ENCODE measurements at regions not wholly inside any gene's neighbourhood (a gene's known extent, or its start where the extent isn't known, plus 50 kb on each side); places are given as distances from the start of the nearest gene placed in this dataset.

DNA sequence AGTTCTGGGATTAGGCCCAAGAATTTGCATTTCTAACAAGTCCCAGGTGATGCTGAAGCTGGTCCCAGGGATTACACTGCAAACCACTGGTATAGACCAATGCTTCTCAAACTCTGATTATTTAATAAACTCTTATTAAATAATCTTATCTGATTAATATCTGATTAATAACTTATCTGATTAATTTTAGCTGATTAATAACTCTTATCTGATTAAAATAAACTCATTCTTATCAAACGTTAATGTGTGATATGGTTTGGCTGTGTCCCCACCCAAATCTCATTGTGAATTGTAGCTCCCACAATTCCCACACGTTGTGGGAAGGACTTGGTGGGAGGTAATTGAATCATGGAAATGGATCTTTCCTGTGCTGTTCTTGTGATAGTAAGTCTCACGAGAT, 78.6 kb upstream of the TANC2 start:
- H3K4me3 ChIP-seq (ENCODE audit: low read depth in 1 of 2, low read length in 2 of 2): no peak overlapping the region
- H3K36me3 ChIP-seq (ENCODE audit: control insufficient read depth in 2 of 2, insufficient read depth in 2 of 2, low read length in 1 of 2): no peaks in the 10 kb centered on the region
- WGBS, 2 donors: 82% methylated on average over 3 of the region's 3 CpGs
- H3K27me3 ChIP-seq (ENCODE audit: control insufficient read depth in 1 of 2, insufficient read depth in 2 of 2, low read length in 2 of 2): no peaks in the 10 kb centered on the region
- no peaks in the 10 kb centered on the region for H3K9me3 ChIP-seq (ENCODE audit: control insufficient read depth in 2 of 2, insufficient read depth in 1 of 2, low read depth in 1 of 2, low read length in 1 of 2)
- H3K4me1 ChIP-seq (ENCODE audit: control insufficient read depth in 2 of 2, insufficient read depth in 2 of 2, low read length in 1 of 2): no peaks in the 10 kb centered on the region
- H3K27ac ChIP-seq (ENCODE audit: low read depth in 2 of 2, low read length in 1 of 2): no peak overlapping the region

DNA sequence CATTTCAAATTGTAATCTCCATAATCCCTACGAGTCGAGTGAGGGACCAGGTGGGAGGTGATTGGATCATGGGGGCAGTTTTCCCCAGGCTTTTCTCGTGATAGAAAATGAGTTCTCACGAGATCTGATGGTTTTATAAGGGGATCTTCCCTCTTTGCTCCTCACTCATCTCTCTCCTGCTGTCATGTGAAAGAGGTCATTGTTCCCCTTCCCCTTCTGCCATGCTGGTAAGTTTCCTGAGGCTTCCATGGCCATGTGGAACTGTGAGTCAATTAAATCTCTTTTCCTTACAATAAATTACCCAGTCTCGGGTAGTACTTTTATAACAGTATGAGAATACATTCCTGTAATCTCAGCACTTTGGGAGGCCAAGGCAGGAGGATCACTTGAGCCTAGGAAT, 76.7 kb upstream of the MARCHF10 start:
- no peaks in the 10 kb centered on the region for H3K9me3 ChIP-seq (ENCODE audit: control insufficient read depth in 2 of 2, insufficient read depth in 1 of 2, low read depth in 1 of 2, low read length in 1 of 2)
- H3K27me3 ChIP-seq (ENCODE audit: control insufficient read depth in 1 of 2, insufficient read depth in 2 of 2, low read length in 2 of 2): no peaks in the 10 kb centered on the region
- no peak overlapping the region for H3K27ac ChIP-seq (ENCODE audit: low read depth in 2 of 2, low read length in 1 of 2)
- H3K36me3 ChIP-seq (ENCODE audit: control insufficient read depth in 2 of 2, insufficient read depth in 2 of 2, low read length in 1 of 2): no peaks in the 10 kb centered on the region
- 83 to 87% methylated on average over 5 of the region's 5 CpGs for WGBS, 2 donors
- no peaks in the 10 kb centered on the region for H3K4me1 ChIP-seq (ENCODE audit: control insufficient read depth in 2 of 2, insufficient read depth in 2 of 2, low read length in 1 of 2)
- H3K4me3 ChIP-seq (ENCODE audit: low read depth in 1 of 2, low read length in 2 of 2): no peak overlapping the region

DNA sequence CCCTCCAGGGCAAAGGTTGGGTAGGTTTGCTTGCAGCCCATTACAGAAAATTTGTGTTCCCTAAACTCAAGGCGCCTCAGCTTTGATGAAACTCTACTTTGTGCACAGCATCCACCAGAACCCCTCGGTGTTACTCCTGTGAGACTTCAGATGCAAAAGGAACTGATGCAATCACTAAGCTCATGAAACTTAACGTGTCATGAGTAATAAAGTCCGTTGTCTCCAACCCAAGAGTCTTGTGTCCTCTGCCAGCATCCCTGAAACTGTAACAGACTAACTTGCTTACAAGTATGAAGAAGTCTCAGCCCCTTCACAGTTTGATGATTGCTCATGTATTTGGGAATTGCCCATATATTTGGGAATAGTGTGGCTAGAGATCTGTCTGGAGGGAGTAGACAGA, 74.8 kb upstream of the MARCHF10 start:
- no peak overlapping the region for H3K4me3 ChIP-seq (ENCODE audit: low read depth in 1 of 2, low read length in 2 of 2)
- H3K27me3 ChIP-seq (ENCODE audit: control insufficient read depth in 1 of 2, insufficient read depth in 2 of 2, low read length in 2 of 2): no peaks in the 10 kb centered on the region
- H3K36me3 ChIP-seq (ENCODE audit: control insufficient read depth in 2 of 2, insufficient read depth in 2 of 2, low read length in 1 of 2): no peaks in the 10 kb centered on the region
- WGBS, 2 donors: 63 to 71% methylated on average over 4 of the region's 4 CpGs
- H3K27ac ChIP-seq (ENCODE audit: low read depth in 2 of 2, low read length in 1 of 2): no peak overlapping the region
- H3K4me1 ChIP-seq (ENCODE audit: control insufficient read depth in 2 of 2, insufficient read depth in 2 of 2, low read length in 1 of 2): no peaks in the 10 kb centered on the region
- no peaks in the 10 kb centered on the region for H3K9me3 ChIP-seq (ENCODE audit: control insufficient read depth in 2 of 2, insufficient read depth in 1 of 2, low read depth in 1 of 2, low read length in 1 of 2)

DNA sequence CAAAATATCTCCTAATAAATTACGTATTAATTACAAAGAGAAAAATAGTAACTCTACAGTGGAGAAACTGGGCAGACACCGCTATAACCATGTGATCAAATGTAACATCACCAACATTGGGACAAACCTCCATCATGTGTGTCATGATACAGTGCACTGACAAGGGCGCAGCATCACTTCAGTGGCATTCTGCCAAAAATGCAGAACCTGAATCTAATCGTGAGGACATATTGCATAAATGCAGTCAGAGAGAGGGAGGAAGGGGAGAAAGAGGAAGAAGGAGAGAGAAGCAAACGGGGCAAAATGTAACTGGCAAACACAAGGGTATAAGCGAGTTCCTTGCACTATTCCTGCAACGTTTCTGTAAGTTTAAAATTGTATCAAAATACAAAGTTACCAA, 74.2 kb upstream of the MARCHF10 start:
- Histone ChIP-seq H3K9me3 (ENCODE audit: control insufficient read depth in 2 of 2, insufficient read depth in 1 of 2, low read depth in 1 of 2, low read length in 1 of 2) (no peaks in the 10 kb centered on the region), H3K27me3 (ENCODE audit: control insufficient read depth in 1 of 2, insufficient read depth in 2 of 2, low read length in 2 of 2) (no peaks in the 10 kb centered on the region), H3K4me3 (ENCODE audit: low read depth in 1 of 2, low read length in 2 of 2) (no peak overlapping the region), H3K4me1 (ENCODE audit: control insufficient read depth in 2 of 2, insufficient read depth in 2 of 2, low read length in 1 of 2) (no peaks in the 10 kb centered on the region), H3K36me3 (ENCODE audit: control insufficient read depth in 2 of 2, insufficient read depth in 2 of 2, low read length in 1 of 2) (no peaks in the 10 kb centered on the region), H3K27ac (ENCODE audit: low read depth in 2 of 2, low read length in 1 of 2) (no peak overlapping the region)
- WGBS, 2 donors: 73 to 74% methylated on average over 7 of the region's 7 CpGs

DNA sequence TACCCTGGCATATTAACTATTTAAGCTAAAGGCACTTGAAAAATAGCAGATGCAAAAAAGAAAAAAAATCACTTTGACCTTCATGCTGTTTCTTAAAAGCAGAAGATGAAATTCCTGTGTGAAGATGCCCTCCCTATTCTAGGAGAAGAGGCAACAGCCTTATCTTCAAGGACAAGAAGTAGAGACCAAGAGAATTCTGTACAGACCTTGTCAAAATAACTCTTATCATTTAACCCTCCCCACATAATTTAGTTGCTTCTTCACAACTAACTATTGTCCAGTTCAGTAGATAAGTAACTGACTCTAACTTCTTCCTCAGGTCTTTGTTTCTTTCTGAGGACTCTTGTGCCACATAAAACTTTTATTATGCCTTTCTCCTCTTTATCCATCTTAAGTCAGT, 72.0 kb upstream of the MARCHF10 start:
- Histone ChIP-seq H3K36me3 (ENCODE audit: control insufficient read depth in 2 of 2, insufficient read depth in 2 of 2, low read length in 1 of 2) (no peaks in the 10 kb centered on the region), H3K27ac (ENCODE audit: low read depth in 2 of 2, low read length in 1 of 2) (no peak overlapping the region), H3K27me3 (ENCODE audit: control insufficient read depth in 1 of 2, insufficient read depth in 2 of 2, low read length in 2 of 2) (no peaks in the 10 kb centered on the region), H3K4me3 (ENCODE audit: low read depth in 1 of 2, low read length in 2 of 2) (no peak overlapping the region), H3K4me1 (ENCODE audit: control insufficient read depth in 2 of 2, insufficient read depth in 2 of 2, low read length in 1 of 2) (no peaks in the 10 kb centered on the region), H3K9me3 (ENCODE audit: control insufficient read depth in 2 of 2, insufficient read depth in 1 of 2, low read depth in 1 of 2, low read length in 1 of 2) (no peaks in the 10 kb centered on the region)

DNA sequence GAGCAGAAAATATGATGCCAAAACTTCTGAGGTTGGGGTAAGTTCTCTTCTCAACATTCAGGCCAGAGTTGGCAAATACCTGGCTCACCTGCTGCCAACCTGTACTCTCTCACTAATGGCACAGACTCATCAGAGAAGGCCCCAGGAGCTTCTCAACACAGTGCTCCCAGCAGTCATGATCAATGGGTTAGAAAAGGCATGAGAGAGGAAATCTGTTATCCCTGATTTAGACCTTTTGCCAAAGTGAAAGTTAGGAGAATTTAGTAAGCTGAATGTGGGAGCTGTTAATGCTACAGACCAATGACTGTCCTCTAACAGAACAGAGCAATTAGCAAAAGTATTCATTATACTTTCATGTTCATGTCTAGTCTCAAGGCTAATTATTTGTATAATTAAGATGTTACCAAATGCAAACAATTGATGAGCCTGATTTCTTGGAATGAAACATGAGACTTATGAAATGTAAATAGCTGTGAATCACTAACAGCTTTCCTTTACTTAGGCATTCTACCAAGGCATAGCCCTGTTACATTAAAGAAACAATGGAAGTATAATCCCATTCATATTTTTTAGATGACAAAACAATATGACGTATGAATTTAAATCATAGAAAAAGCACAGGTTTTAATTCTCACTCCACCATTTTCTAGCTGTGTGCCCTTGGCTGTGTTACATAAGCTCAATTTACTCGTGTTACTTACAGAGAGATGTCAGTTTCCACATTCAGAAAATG, 68.7 kb upstream of the MARCHF10 start:
- Histone ChIP-seq H3K9me3 (ENCODE audit: control insufficient read depth in 2 of 2, insufficient read depth in 1 of 2, low read depth in 1 of 2, low read length in 1 of 2) (no peaks in the 10 kb centered on the region), H3K27ac (ENCODE audit: low read depth in 2 of 2, low read length in 1 of 2) (peak overlapping the region in 1 of 2 donors; percentile 21), H3K4me1 (ENCODE audit: control insufficient read depth in 2 of 2, insufficient read depth in 2 of 2, low read length in 1 of 2) (no peaks in the 10 kb centered on the region), H3K27me3 (ENCODE audit: control insufficient read depth in 1 of 2, insufficient read depth in 2 of 2, low read length in 2 of 2) (no peaks in the 10 kb centered on the region), H3K4me3 (ENCODE audit: low read depth in 1 of 2, low read length in 2 of 2) (no peak overlapping the region), H3K36me3 (ENCODE audit: control insufficient read depth in 2 of 2, insufficient read depth in 2 of 2, low read length in 1 of 2) (no peaks in the 10 kb centered on the region)
- 41 to 44% methylated on average over 2 of the region's 2 CpGs for WGBS, 2 donors

DNA sequence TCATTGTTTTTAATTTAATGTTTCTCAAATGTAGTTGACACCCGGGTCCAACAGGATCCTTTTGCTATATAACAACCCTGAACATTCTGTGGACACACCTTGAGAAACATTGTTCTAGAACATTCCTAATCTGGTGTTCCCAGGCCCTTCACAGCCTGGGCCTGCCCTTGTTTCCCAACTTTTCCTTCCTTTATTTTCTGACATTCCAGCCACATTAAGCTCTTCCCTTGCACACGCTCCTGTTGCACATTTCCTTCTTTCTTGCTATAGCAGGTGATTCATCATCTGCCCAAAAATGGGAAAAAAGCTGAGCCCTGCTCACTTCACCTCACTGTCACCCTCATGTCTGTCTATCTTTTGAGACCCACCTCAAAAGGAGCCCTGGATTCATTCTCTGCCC, 67.9 kb upstream of the MARCHF10 start:
- Histone ChIP-seq H3K36me3 (ENCODE audit: control insufficient read depth in 2 of 2, insufficient read depth in 2 of 2, low read length in 1 of 2) (no peaks in the 10 kb centered on the region), H3K4me3 (ENCODE audit: low read depth in 1 of 2, low read length in 2 of 2) (no peak overlapping the region), H3K27ac (ENCODE audit: low read depth in 2 of 2, low read length in 1 of 2) (no peak overlapping the region), H3K4me1 (ENCODE audit: control insufficient read depth in 2 of 2, insufficient read depth in 2 of 2, low read length in 1 of 2) (no peaks in the 10 kb centered on the region), H3K27me3 (ENCODE audit: control insufficient read depth in 1 of 2, insufficient read depth in 2 of 2, low read length in 2 of 2) (no peaks in the 10 kb centered on the region), H3K9me3 (ENCODE audit: control insufficient read depth in 2 of 2, insufficient read depth in 1 of 2, low read depth in 1 of 2, low read length in 1 of 2) (no peaks in the 10 kb centered on the region)
- WGBS, 2 donors: 72 to 79% methylated on average over 2 of the region's 2 CpGs

DNA sequence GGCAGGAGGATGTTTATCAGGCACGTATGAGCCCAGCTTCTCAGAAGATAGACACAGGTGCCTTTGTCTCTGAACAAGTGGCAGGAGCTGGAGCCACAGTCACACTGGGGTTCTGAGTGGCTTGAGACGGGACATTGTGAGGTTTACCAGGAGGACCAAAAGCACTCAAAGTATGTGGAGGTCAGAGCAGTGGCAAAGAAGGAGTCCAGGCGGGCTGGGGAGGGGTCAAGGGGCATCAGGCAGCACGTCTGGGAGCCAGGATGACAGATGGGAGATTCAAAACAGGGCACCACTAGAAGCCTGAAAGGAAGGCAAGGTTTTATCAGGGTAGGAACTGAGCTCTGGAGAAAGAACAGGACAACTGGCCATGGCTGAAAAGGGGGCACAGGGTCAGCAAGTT, 67.2 kb upstream of the MARCHF10 start:
- Histone ChIP-seq H3K27ac (ENCODE audit: low read depth in 2 of 2, low read length in 1 of 2) (no peak overlapping the region), H3K36me3 (ENCODE audit: control insufficient read depth in 2 of 2, insufficient read depth in 2 of 2, low read length in 1 of 2) (no peaks in the 10 kb centered on the region), H3K4me3 (ENCODE audit: low read depth in 1 of 2, low read length in 2 of 2) (no peak overlapping the region), H3K4me1 (ENCODE audit: control insufficient read depth in 2 of 2, insufficient read depth in 2 of 2, low read length in 1 of 2) (no peaks in the 10 kb centered on the region), H3K27me3 (ENCODE audit: control insufficient read depth in 1 of 2, insufficient read depth in 2 of 2, low read length in 2 of 2) (no peaks in the 10 kb centered on the region), H3K9me3 (ENCODE audit: control insufficient read depth in 2 of 2, insufficient read depth in 1 of 2, low read depth in 1 of 2, low read length in 1 of 2) (no peaks in the 10 kb centered on the region)
- WGBS, 2 donors: 84 to 91% methylated on average over 4 of the region's 4 CpGs

DNA sequence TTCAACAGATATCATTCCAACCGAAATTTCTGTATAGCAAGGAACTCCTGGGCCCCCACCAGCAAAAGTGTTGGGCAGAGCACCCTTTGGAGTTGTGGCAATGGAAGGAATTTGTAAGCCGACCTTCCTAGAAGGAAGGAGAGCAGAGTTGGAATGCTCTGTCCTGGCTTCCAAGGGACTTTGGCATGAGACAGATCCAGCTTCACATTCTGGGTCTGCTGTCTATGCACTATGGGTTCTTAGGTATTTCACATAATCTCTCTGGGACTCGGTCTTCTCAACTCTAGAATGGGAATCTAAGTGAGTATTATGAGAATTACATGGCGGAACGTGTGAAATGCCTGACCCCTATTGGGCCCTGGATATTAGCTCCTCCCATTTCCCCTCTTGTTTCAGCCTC, 63.2 kb upstream of the MARCHF10 start:
- H3K27ac ChIP-seq (ENCODE audit: low read depth in 2 of 2, low read length in 1 of 2): no peak overlapping the region
- no peak overlapping the region for H3K4me3 ChIP-seq (ENCODE audit: low read depth in 1 of 2, low read length in 2 of 2)
- no peaks in the 10 kb centered on the region for H3K27me3 ChIP-seq (ENCODE audit: control insufficient read depth in 1 of 2, insufficient read depth in 2 of 2, low read length in 2 of 2)
- WGBS, 2 donors: 83 to 85% methylated on average over 5 of the region's 5 CpGs
- no peaks in the 10 kb centered on the region for H3K36me3 ChIP-seq (ENCODE audit: control insufficient read depth in 2 of 2, insufficient read depth in 2 of 2, low read length in 1 of 2)
- no peaks in the 10 kb centered on the region for H3K4me1 ChIP-seq (ENCODE audit: control insufficient read depth in 2 of 2, insufficient read depth in 2 of 2, low read length in 1 of 2)
- H3K9me3 ChIP-seq (ENCODE audit: control insufficient read depth in 2 of 2, insufficient read depth in 1 of 2, low read depth in 1 of 2, low read length in 1 of 2): no peaks in the 10 kb centered on the region

DNA sequence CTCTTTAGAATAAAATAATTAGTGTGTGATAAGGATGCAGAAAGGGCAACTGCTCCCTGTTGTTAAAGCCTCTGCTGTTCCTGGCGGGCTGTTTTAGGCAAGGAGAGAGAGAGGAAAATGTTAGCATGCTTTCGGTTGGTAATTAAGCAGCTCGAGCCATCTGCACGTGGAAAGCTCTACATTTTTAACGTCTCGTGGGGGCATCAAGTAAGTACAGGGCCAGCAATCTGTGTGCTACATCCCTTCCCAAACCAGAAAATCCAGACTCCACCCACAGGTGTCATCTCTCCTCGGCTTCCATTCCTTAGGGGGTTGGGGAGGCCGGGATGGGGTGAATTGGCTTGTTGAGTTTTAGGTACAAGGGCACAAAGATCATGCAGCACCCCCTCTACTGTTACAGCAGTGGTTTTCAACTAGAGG, 62.4 kb upstream of the MARCHF10 start:
- Histone ChIP-seq H3K4me3 (ENCODE audit: low read depth in 1 of 2, low read length in 2 of 2) (no peak overlapping the region), H3K4me1 (ENCODE audit: control insufficient read depth in 2 of 2, insufficient read depth in 2 of 2, low read length in 1 of 2) (no peaks in the 10 kb centered on the region), H3K9me3 (ENCODE audit: control insufficient read depth in 2 of 2, insufficient read depth in 1 of 2, low read depth in 1 of 2, low read length in 1 of 2) (no peaks in the 10 kb centered on the region), H3K27me3 (ENCODE audit: control insufficient read depth in 1 of 2, insufficient read depth in 2 of 2, low read length in 2 of 2) (no peaks in the 10 kb centered on the region), H3K27ac (ENCODE audit: low read depth in 2 of 2, low read length in 1 of 2) (no peak overlapping the region), H3K36me3 (ENCODE audit: control insufficient read depth in 2 of 2, insufficient read depth in 2 of 2, low read length in 1 of 2) (no peaks in the 10 kb centered on the region)
- WGBS, 2 donors: 52 to 62% methylated on average over 8 of the region's 8 CpGs
